ENCODE measurements at regions not wholly inside any gene's neighbourhood (a gene's known extent, or its start where the extent isn't known, plus 50 kb on each side); places are given as distances from the start of the nearest gene placed in this dataset.

GRCh38 chr2:198595721-198596120, 791.3 kb downstream of the PLCL1 start:
- Histone ChIP-seq H3K27ac (no peak overlapping the region), H3F3A (ENCODE audit: insufficient read depth) (no peaks in the 10 kb centered on the region), H3K27me3 (replicated peaks; ENCODE audit: insufficient read depth) (no peaks in the 10 kb centered on the region), H3K4me2 (ENCODE audit: unreplicated experiment) (no peak overlapping the region), H3K9ac (no peak overlapping the region), H3K36me3 (ENCODE audit: low read depth) (no peaks in the 10 kb centered on the region), H3K9me2 (ENCODE audit: insufficient read depth) (no peaks in the 10 kb centered on the region; the same call in 1 of the 2 replicates), H3K79me2 (ENCODE audit: insufficient read depth) (no peaks in the 10 kb centered on the region), H3K4me1 (ENCODE audit: insufficient read depth) (no peaks in the 10 kb centered on the region), H3K4me3 (no peak overlapping the region), H2AFZ (no peak overlapping the region), H4K20me1 (ENCODE audit: insufficient read depth) (no peaks in the 10 kb centered on the region), H3K9me3 (ENCODE audit: low read depth) (no peaks in the 10 kb centered on the region)
- in situ Hi-C loops (cut with MboI), result no loop called here
- TF ChIP-seq EZH2phosphoT487 (IDR thresholded peaks at IDR 0.05; ENCODE audit: insufficient read depth, low read depth), result no peak
- no peak for TF ChIP-seq EZH2 (IDR thresholded peaks at IDR 0.05; ENCODE audit: insufficient read depth, poor library complexity, severe bottlenecking)
- no peak for DNase-seq

GRCh38 chr2:198591586-198591985, 787.2 kb downstream of the PLCL1 start:
- Histone ChIP-seq H3K4me1 (ENCODE audit: insufficient read depth) (no peaks in the 10 kb centered on the region), H3F3A (ENCODE audit: insufficient read depth) (no peaks in the 10 kb centered on the region), H4K20me1 (ENCODE audit: insufficient read depth) (no peaks in the 10 kb centered on the region), H3K36me3 (ENCODE audit: low read depth) (no peaks in the 10 kb centered on the region), H3K79me2 (ENCODE audit: insufficient read depth) (no peaks in the 10 kb centered on the region), H3K9ac (no peak overlapping the region), H3K27ac (no peak overlapping the region), H3K4me2 (ENCODE audit: unreplicated experiment) (no peak overlapping the region), H3K9me3 (ENCODE audit: low read depth) (no peaks in the 10 kb centered on the region), H3K27me3 (replicated peaks; ENCODE audit: insufficient read depth) (no peaks in the 10 kb centered on the region), H3K4me3 (no peak overlapping the region), H3K9me2 (ENCODE audit: insufficient read depth) (no peaks in the 10 kb centered on the region; the same call in 1 of the 2 replicates), H2AFZ (no peak overlapping the region)
- in situ Hi-C loops (cut with MboI), result no loop called here
- no peak for DNase-seq
- WGBS, 2 experiments (ENCODE audit: low coverage in 1 of 2, low lambda C conversion rate in 2 of 2, missing lambda C conversion rate in 2 of 2), result 29 to 37% methylated on average over 3 of the region's 3 CpGs
- TF ChIP-seq EZH2 (IDR thresholded peaks at IDR 0.05; ENCODE audit: insufficient read depth, poor library complexity, severe bottlenecking) (no peak), EZH2phosphoT487 (IDR thresholded peaks at IDR 0.05; ENCODE audit: insufficient read depth, low read depth) (no peak)

- no peak overlapping the region for H3K9ac ChIP-seq
- H3K9me2 ChIP-seq (ENCODE audit: insufficient read depth), result no peaks in the 10 kb centered on the region; the same call in 1 of the 2 replicates
- no peaks in the 10 kb centered on the region for H3K9me3 ChIP-seq (ENCODE audit: low read depth)
- H3K4me1 ChIP-seq (ENCODE audit: insufficient read depth), result no peaks in the 10 kb centered on the region
- no peak for DNase-seq
- no peaks in the 10 kb centered on the region for H3F3A ChIP-seq (ENCODE audit: insufficient read depth)
- H3K27ac ChIP-seq, result no peak overlapping the region
- H3K27me3 ChIP-seq (replicated peaks; ENCODE audit: insufficient read depth), result no peaks in the 10 kb centered on the region
- H2AFZ ChIP-seq, result peak overlapping the region; percentile 34; the same call in 1 of the 2 replicates
- 40% methylated on average over 7 of the region's 7 CpGs for WGBS, 2 experiments (ENCODE audit: low coverage in 1 of 2, low lambda C conversion rate in 2 of 2, missing lambda C conversion rate in 2 of 2)
- H3K4me3 ChIP-seq, result no peak overlapping the region
- TF ChIP-seq EZH2phosphoT487 (IDR thresholded peaks at IDR 0.05; ENCODE audit: insufficient read depth, low read depth) (no peak), EZH2 (IDR thresholded peaks at IDR 0.05; ENCODE audit: insufficient read depth, poor library complexity, severe bottlenecking) (no peak)
- H3K4me2 ChIP-seq (ENCODE audit: unreplicated experiment), result no peak overlapping the region
- in situ Hi-C loops (cut with MboI), result no loop called here
- no peaks in the 10 kb centered on the region for H3K79me2 ChIP-seq (ENCODE audit: insufficient read depth)
- no peaks in the 10 kb centered on the region for H4K20me1 ChIP-seq (ENCODE audit: insufficient read depth)
- no peaks in the 10 kb centered on the region for H3K36me3 ChIP-seq (ENCODE audit: low read depth)
Measured at GRCh38 chr2:198587741-198588140, 783.3 kb downstream of the PLCL1 start.

- Histone ChIP-seq H3K4me2 (ENCODE audit: unreplicated experiment) (no peak overlapping the region), H3F3A (ENCODE audit: insufficient read depth) (no peaks in the 10 kb centered on the region), H3K9ac (no peak overlapping the region), H4K20me1 (ENCODE audit: insufficient read depth) (no peaks in the 10 kb centered on the region), H3K79me2 (ENCODE audit: insufficient read depth) (no peaks in the 10 kb centered on the region), H3K4me3 (no peak overlapping the region), H3K9me2 (ENCODE audit: insufficient read depth) (no peaks in the 10 kb centered on the region; the same call in 1 of the 2 replicates), H2AFZ (no peak overlapping the region), H3K4me1 (ENCODE audit: insufficient read depth) (no peaks in the 10 kb centered on the region), H3K9me3 (ENCODE audit: low read depth) (no peaks in the 10 kb centered on the region), H3K27ac (no peak overlapping the region), H3K27me3 (replicated peaks; ENCODE audit: insufficient read depth) (no peaks in the 10 kb centered on the region), H3K36me3 (ENCODE audit: low read depth) (no peaks in the 10 kb centered on the region)
- in situ Hi-C loops (cut with MboI), result no loop called here
- WGBS, 2 experiments (ENCODE audit: low coverage in 1 of 2, low lambda C conversion rate in 2 of 2, missing lambda C conversion rate in 2 of 2), result 43% methylated on average over 7 of the region's 7 CpGs
- no peak for TF ChIP-seq EZH2phosphoT487 (IDR thresholded peaks at IDR 0.05; ENCODE audit: insufficient read depth, low read depth)
- TF ChIP-seq EZH2 (IDR thresholded peaks at IDR 0.05; ENCODE audit: insufficient read depth, poor library complexity, severe bottlenecking), result no peak
- DNase-seq, result no peak
Measured at GRCh38 chr2:198587240-198587639, 782.8 kb downstream of the PLCL1 start.

- WGBS, 2 experiments (ENCODE audit: low coverage in 1 of 2, low lambda C conversion rate in 2 of 2, missing lambda C conversion rate in 2 of 2), result 19 to 26% methylated on average over 4 of the region's 4 CpGs
- Histone ChIP-seq H3K9me3 (ENCODE audit: low read depth) (no peaks in the 10 kb centered on the region), H3K9ac (no peak overlapping the region), H2AFZ (no peak overlapping the region), H4K20me1 (ENCODE audit: insufficient read depth) (no peaks in the 10 kb centered on the region), H3F3A (ENCODE audit: insufficient read depth) (no peaks in the 10 kb centered on the region), H3K79me2 (ENCODE audit: insufficient read depth) (no peaks in the 10 kb centered on the region), H3K9me2 (ENCODE audit: insufficient read depth) (no peaks in the 10 kb centered on the region), H3K4me2 (ENCODE audit: unreplicated experiment) (no peak overlapping the region), H3K4me3 (no peak overlapping the region), H3K36me3 (ENCODE audit: low read depth) (no peaks in the 10 kb centered on the region), H3K27ac (no peak overlapping the region), H3K27me3 (replicated peaks; ENCODE audit: insufficient read depth) (no peaks in the 10 kb centered on the region), H3K4me1 (ENCODE audit: insufficient read depth) (no peaks in the 10 kb centered on the region)
- in situ Hi-C loops (cut with MboI), result no loop called here
- TF ChIP-seq EZH2phosphoT487 (IDR thresholded peaks at IDR 0.05; ENCODE audit: insufficient read depth, low read depth) (no peak), EZH2 (IDR thresholded peaks at IDR 0.05; ENCODE audit: insufficient read depth, poor library complexity, severe bottlenecking) (no peak)
- DNase-seq, result no peak
Measured at GRCh38 chr2:198571393-198571792, 767.0 kb downstream of the PLCL1 start.
